ENCODE measurements at regions not wholly inside any gene's neighbourhood (a gene's known extent, or its start where the extent isn't known, plus 50 kb on each side); places are given as distances from the start of the nearest gene placed in this dataset.
"Not testable (repeated sequence)": the region's sequence is repeated elsewhere in the genome, so short reads cannot be mapped to it uniquely, and the experiment has no call there.

- FAIRE-seq: no peak
Observed at GRCh38 chr4:18524667-18525066, 503.1 kb upstream of the LCORL start.

GRCh38 chr4:18518098-18518497 is 496.5 kb upstream of the LCORL start:
- FAIRE-seq: no peak

GRCh38 chr4:18513861-18514260 is 492.3 kb upstream of the LCORL start:
- no peak for FAIRE-seq

GRCh38 chr4:18512718-18513117 is 491.2 kb upstream of the LCORL start:
- FAIRE-seq: no peak

DNA sequence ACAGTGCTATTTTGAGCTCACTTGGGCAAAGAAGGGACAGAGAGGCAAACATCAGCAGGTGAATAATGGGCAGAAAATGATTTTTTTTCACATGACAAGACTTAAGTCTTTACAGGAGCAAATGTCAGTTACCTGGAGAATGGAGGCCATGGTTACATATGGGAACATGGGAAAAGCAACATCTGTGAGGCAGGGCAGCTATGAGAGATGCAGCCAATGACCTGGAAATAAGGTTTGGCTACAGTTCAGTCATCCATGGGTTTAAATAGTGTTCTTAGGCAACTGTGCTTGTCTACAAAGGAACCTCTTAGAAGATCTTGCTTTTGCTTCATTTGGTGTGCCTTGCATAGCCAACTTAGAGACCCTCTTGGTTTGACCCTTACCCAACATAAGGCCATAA is 490.2 kb upstream of the LCORL start:
- FAIRE-seq: no peak

DNA sequence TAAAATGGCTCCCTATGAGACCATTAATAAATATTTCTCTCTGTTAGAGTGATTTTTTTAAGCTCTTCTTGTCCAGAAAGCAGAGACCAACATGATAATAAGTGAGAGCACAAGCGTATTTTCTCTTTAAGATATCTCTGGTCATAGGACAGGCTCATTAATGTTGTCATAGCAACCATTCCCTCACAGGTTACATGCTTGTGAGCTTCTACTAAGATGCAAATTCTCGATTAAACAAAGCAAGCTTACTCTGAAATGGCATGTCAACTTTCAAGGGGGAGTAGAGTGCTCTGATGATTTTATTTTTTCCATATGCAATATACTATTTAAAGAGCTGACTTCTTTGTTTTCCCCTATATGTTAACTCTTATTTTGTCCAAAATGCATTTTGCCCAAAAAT is 487.2 kb upstream of the LCORL start:
- no peak for FAIRE-seq

GRCh38 chr4:18480928-18481327 is 459.4 kb upstream of the LCORL start:
- no peak for FAIRE-seq

GRCh38 chr4:18480342-18480741 is 458.8 kb upstream of the LCORL start:
- no peak for FAIRE-seq

GRCh38 chr4:18479825-18480224 is 458.3 kb upstream of the LCORL start:
- FAIRE-seq: no peak

DNA sequence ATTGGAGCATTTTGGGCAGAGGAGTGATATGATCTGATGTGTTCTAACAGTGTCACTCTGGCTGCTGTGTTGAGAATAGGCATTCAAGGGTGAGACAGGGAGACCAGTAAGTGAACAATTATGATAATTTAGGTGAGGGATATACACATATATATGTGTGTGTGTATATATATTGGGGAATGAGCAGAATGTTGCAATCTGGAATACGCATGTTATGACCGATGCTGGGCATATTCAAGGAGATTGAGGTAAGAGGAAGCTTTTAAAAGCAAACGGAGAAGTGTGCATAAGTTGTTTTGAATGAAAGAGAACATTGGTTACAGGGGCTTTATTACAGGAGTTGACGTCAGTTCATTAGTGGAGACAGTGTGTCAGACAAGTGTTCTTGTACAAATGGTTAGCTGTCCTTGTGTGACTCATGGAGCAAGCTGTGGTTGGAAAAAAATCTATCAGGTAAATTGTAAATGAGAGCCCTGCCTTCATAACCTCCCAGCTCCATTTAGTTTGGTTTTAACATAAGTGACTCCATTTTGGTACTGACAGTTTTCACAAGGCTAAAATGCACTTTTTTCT is 442.5 kb upstream of the LCORL start:
- FAIRE-seq: no peak

GRCh38 chr4:18458465-18458864 is 436.9 kb upstream of the LCORL start:
- no peak for FAIRE-seq

DNA sequence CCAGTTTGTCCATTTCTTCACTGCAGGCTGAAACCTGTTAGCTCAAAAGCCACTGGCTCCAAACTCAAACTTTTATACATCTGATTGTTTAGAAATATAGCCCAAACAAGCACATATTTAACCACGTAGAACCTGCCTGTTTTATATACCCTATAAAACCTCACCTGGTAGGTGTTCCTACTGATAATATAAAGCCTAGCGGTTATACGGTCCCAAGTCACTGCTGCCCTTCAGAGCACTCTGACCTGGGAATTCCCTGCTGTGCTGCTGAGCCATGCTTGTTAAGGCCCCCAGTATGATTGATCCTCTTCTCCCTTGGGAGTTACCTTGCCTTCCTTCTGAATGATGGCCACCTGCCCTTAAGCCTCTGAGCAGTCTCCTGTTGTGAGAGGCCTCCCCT is 432.8 kb upstream of the LCORL start:
- FAIRE-seq: no peak

DNA sequence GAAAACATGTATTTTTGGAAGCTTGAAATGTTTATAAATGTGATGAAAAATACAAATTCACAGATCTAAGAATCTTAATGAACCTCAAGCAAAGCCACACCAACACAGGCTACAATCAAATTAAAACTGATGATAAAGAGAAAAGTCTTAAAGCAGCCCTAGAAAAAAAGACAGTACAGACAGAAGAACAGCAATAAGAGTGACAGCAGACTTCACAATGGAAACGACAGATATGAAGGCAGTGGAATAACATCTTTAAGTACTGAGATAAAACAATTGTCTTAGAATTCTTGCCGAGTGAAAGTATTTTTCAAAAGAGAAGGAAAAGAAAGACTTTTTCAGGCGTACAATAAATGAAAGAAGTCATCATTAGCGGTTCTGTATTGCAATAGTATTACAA is 423.6 kb upstream of the LCORL start:
- FAIRE-seq: no peak

DNA sequence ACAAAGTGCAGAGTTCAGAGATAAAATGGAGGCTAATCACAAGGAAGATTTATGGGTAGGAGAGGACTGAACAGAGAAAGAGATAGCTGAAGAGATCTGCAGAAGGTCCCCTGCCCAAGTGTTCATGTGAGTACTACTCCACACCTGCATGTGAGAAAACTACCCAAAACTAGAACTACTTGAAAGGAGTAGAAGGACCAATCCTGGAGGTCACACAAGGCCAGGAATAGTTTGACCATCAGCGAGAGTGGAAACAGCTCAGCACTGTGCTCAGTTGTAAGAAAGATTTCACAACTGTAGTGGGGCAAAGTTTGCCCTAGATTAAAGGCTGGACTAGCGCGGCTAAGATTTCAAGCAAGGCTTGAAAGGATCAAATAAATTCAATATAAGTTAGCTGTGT is 422.7 kb upstream of the LCORL start:
- FAIRE-seq: no peak

DNA sequence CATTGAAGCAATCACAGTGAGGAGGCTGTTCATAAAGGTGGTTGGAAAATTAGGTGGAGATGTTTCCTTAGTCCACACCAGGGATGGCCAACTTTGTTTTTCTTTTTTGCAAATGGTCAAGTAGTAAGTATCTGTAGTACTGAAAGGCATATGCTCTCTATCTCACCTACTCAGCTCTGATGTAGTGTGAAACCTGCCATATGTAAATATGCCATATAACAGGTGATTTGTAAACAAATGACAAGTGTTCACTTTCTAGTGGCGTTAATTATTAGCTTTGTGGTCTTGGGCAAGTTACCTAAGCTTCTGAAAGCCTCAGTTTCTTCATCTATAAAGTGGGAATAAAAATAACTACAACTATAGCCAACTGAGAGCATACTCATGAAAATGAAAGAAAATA is 421.4 kb upstream of the LCORL start:
- no peak for FAIRE-seq

DNA sequence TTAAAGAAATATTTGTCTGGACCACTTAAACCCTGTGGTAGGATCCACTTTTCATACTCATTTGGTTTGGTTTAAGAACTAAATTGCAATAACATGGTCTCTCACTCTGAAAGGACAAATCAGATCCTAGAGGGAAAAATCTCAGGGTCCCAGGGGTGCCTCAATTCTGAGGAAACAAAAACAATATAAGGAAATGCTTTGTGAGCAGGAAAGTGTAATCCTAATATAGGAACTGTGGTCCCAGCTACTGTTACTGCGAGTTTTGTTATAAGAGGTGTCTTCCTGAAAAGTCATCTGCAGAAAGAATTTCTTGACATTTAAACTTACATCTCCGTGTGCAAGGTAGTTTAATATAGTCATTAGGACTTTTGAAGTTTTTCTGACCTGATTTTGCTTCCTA is 420.1 kb upstream of the LCORL start:
- no peak for FAIRE-seq

DNA sequence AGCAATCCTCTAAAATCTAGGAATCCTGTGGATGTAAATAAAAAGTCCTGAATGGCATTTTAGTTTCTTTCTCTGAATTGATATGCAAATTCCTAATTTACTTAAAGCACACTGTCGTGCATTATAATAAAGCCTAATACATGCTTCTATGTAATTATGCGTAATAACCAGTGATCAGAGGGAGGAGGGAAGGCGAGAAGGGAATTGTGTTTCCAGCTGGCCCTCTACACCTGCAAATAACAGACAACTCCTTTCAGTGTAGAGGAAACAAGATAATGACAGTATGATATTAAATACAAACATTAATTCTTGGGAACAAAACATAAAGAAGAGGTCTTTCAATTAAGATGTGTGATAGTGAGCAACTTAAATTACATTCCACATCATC is 419.6 kb upstream of the LCORL start:
- no peak for FAIRE-seq

DNA sequence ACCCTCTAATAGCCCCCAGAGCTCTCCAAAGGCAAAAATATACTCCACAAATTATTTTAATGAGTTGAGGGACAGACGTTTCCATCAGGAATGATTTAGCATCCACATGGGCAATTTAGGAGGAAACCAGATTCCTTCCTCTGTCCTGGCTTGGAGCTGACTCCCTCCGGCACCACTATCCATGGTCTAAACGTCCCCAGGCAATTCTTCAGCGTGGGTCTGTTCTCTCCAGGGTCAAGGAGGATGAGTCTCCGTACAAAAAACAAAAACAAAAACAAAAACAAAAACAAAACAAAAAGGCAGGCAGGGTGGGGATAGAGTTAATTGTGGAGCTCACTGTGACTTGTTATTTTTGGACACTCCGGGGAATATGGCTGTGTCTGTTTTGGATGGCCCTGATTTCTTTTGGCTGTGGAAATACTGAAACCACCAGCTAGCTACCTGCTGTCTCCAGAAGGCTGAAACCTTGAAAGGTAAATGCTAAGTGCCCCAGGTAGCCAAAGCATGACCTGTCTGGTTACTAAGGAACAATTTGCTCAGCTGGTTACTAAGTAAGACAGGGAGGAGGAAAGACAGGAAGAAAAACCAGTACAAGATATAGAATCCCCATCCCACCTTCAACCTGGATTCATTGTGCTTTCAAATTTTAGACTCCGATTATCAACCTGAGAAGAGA is 419.1 kb upstream of the LCORL start:
- no peak for FAIRE-seq

DNA sequence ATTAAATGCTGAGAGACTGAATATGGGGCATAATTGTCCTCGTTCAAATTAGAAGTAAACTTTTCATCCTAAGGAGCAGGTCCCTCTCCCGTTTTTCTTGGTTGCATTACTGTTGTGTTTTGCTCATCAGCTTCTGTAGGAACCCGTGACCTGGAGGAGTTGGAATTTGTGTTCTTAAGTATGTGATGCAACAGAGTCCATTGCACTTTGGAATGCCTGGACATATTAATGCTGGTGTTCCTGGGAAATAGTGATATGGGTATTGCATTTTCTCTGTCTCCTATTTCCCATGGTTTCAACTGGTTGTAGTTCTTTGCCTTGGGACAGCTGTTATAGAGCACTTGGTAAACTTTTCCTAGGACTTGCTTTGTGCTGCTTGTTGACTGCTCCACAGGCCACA is 417.8 kb upstream of the LCORL start:
- FAIRE-seq: no peak

DNA sequence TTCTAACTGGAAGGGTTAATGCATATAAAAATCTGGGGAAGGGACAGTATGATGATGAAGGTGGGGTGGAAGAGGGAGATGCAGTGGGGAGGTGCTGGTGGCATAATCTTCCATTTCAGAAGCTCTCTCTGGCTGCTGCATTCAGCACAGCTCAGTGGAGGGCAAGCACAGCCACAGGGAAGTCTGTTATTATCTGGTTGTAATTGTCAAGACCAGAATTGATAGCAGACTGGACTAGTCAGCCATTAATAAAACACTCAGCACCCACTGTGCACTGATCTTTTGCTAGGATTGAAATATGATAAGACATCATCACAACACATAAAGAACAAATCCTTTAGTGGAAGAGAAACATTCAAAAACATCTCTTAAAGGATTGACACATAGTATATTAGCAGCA is 414.2 kb upstream of the LCORL start:
- no peak for FAIRE-seq

- no peak for FAIRE-seq
Observed at GRCh38 chr4:18422685-18423084, 401.1 kb upstream of the LCORL start.

- no peak for FAIRE-seq
Observed at GRCh38 chr4:18421519-18421918, 400.0 kb upstream of the LCORL start.

- FAIRE-seq: no peak
Observed at GRCh38 chr4:18419780-18420179, 398.2 kb upstream of the LCORL start.

- FAIRE-seq: not testable (repeated sequence)
Observed at GRCh38 chr4:18418195-18418898, 396.8 kb upstream of the LCORL start.

GRCh38 chr4:18417651-18418050 is 396.1 kb upstream of the LCORL start:
- FAIRE-seq: not testable (repeated sequence)

Data from colon (tissue), 2 donors.